ENCODE measurements at regions not wholly inside any gene's neighbourhood (a gene's known extent, or its start where the extent isn't known, plus 50 kb on each side); places are given as distances from the start of the nearest gene placed in this dataset.

DNA sequence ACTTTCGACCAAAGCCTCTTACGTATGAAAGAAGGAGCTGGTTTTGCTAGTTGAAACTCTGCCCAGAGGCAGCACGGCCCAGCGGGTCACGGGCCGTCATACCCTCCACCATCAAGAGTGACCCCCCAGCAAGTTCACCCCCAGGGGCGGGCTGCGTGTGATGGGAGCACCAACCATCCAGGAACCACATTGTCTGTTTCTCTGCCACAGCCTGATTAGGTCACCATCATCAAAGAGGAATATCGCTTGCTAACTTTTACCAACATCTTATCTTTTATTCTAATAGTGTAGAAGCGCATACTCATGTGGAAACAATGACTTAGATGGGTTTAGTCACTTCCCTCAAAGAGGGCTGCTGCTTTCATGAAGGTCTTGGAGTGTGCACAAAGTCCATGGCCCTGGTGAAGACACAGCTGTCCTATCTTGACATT is 116.6 kb upstream of the SMIM21 start:
- ATAC-seq (no peak), DNase-seq (no peak)
- no peaks in the 10 kb centered on the region for H3K36me3 ChIP-seq (ENCODE audit: low read depth)
- H3K9me3 ChIP-seq = no peaks in the 10 kb centered on the region
- intact Hi-C loops (cut with DNase I, micrococcal nuclease) = no loop called here
- H3K4me1 ChIP-seq (ENCODE audit: low read depth) = no peaks in the 10 kb centered on the region
- TF ChIP-seq, protein P1, sequence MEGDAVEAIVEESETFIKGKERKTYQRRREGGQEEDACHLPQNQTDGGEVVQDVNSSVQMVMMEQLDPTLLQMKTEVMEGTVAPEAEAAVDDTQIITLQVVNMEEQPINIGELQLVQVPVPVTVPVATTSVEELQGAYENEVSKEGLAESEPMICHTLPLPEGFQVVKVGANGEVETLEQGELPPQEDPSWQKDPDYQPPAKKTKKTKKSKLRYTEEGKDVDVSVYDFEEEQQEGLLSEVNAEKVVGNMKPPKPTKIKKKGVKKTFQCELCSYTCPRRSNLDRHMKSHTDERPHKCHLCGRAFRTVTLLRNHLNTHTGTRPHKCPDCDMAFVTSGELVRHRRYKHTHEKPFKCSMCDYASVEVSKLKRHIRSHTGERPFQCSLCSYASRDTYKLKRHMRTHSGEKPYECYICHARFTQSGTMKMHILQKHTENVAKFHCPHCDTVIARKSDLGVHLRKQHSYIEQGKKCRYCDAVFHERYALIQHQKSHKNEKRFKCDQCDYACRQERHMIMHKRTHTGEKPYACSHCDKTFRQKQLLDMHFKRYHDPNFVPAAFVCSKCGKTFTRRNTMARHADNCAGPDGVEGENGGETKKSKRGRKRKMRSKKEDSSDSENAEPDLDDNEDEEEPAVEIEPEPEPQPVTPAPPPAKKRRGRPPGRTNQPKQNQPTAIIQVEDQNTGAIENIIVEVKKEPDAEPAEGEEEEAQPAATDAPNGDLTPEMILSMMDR (IDR thresholded peaks at IDR 0.05) = no peak
- H3K4me3 ChIP-seq = no peak overlapping the region

DNA sequence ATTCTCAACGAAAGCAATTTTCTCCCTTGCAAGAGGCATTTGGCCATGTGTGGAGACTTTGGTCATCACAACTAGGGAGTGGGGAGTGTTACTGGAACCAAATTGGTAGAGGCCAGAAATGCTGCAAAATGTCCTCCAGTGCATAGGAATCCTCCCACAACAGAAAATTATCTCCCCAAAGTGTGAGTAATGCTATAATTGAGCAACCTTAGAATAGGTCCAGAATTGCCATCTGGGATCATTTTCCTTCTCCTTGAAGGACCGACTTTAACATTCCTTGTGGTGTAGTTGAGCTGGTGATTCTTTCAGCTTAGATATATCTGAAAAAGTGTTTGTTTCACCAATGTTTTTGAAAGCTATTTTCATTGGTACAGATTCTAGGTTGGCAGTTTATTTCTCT is 111.2 kb upstream of the SMIM21 start:
- Histone ChIP-seq H3K4me1 (ENCODE audit: low read depth) (no peaks in the 10 kb centered on the region), H3K9me3 (no peaks in the 10 kb centered on the region), H3K4me3 (no peak overlapping the region), H3K36me3 (ENCODE audit: low read depth) (no peaks in the 10 kb centered on the region)
- DNase-seq (no peak), ATAC-seq (no peak)
- intact Hi-C loops (cut with DNase I, micrococcal nuclease) = no loop called here
- TF ChIP-seq, protein P1 (IDR thresholded peaks at IDR 0.05) = no peak

DNA sequence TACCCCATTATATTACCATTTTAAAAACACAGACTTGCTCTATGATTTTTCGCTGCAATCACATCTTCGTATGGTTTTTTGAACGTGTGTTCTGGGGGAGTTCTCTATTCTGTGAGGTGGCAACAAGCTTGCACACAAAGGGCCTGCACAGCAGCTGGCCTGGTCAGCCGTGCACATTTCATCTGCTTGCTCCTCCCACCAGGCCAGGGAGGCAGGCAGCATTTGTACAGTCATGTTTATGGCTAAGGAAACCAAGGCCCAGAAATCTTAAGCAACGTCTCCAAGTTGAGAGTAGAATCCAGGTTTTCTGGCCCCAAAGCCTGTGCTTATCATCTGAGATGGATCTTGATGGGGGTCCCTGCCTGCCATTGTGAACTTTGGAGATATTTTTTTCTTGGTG is 106.4 kb upstream of the SMIM21 start:
- intact Hi-C loops (cut with DNase I, micrococcal nuclease) = no loop called here

DNA sequence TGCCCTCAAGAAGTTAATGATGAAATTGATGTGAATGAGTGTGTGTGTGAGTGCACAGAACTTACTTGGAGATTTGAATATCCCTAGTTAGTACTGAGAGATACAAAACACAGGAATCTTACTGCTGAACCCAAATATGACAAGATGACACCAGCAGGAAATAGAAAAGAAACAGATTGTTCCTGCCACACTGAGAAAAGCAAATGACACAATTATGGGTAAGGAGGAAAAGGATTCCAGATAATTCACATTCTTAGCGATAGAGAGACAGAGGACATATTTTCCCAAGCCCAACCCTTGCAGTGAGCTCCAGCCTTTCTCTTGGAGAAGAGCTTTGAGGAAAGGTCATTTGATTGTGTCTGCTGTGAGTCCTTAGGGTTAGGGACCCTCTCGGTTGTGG is 105.7 kb upstream of the SMIM21 start:
- TF ChIP-seq, protein P1 (IDR thresholded peaks at IDR 0.05) = no peak
- H3K36me3 ChIP-seq (ENCODE audit: low read depth) = no peaks in the 10 kb centered on the region
- H3K4me3 ChIP-seq = no peak overlapping the region
- intact Hi-C loops (cut with DNase I, micrococcal nuclease) = no loop called here
- no peaks in the 10 kb centered on the region for H3K9me3 ChIP-seq
- ATAC-seq (no peak), DNase-seq (no peak)
- no peaks in the 10 kb centered on the region for H3K4me1 ChIP-seq (ENCODE audit: low read depth)

More for the DNA sequence above, 106.4 kb upstream of the SMIM21 start:
- Histone ChIP-seq H3K4me1 (ENCODE audit: low read depth) (no peaks in the 10 kb centered on the region), H3K9me3 (no peaks in the 10 kb centered on the region), H3K4me3 (no peak overlapping the region), H3K36me3 (ENCODE audit: low read depth) (no peaks in the 10 kb centered on the region)
- DNase-seq (no peak), ATAC-seq (no peak)
- TF ChIP-seq, protein P1 (IDR thresholded peaks at IDR 0.05) = no peak

DNA sequence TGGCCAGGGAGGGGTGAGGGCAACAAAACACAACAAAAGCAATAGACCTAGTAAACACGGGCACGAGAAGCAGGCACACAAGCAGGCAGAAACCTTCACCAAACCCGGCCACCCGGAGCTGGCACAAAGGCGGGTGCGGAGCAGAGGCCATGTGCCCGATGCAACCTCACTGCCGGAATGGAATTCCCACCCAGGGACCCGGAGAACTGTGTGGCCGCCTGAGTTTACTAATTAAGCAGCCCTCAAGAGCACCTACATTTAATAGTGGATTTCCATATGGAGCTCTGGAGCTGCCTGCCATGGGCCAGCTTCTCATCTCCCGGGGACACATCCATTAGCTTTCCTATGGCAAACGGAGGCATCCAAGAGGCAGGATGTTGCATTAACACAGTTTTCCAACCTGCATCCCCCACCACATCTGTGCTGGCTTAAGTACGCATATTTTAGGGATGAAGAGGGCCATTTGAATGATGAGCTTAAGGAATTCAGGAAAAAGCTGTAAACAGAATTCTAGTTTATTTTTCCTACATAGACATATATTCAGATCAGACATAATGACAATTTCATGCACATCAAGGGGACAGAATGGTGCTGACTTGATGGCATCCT is 104.5 kb upstream of the SMIM21 start:
- DNase-seq (no peak), ATAC-seq (no peak)
- Histone ChIP-seq H3K9me3 (no peaks in the 10 kb centered on the region), H3K4me1 (ENCODE audit: low read depth) (no peaks in the 10 kb centered on the region), H3K4me3 (no peak overlapping the region), H3K36me3 (ENCODE audit: low read depth) (no peaks in the 10 kb centered on the region)
- TF ChIP-seq, protein P1 (IDR thresholded peaks at IDR 0.05) = no peak
- intact Hi-C loops (cut with DNase I, micrococcal nuclease) = no loop called here
